ENCODE measurements at regions not wholly inside any gene's neighbourhood (a gene's known extent, or its start where the extent isn't known, plus 50 kb on each side); places are given as distances from the start of the nearest gene placed in this dataset.
"Not testable (repeated sequence)": the region's sequence is repeated elsewhere in the genome, so short reads cannot be mapped to it uniquely, and the experiment has no call there.

DNA sequence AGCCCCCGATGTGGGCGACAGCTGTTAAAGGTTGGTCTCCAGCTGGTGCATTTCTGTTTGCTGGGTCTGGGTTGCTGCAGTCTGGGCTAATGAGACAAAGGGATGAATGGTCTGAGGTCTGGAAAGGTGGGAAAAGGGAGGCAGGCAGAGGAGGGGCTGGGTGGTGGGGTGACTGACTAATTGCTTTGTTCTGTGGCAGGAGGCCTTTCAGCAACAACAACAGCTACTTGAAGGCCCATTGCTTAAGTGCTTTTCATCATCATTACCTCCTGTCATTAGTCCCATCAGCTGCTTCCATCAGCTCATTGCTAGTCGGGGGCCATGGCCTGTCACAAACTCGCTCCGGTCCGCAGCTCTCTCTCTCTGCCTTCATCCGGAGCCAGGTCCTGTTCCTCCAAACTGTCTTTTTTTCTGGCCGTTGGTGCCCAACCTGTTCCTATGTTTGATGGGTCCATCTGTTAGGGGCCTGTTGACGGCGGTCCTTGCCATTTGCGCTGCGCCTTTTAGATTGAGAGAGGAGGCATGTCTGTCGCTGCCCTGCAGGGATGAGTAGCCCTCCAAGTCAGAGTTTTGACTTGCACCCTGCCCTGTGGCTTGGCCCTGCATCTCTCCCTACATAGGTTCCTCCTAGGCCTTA lies 105.6 kb upstream of the PLXNA2 start:
- H3K27ac ChIP-seq (ENCODE audit: low read length): no peak overlapping the region
- 87% methylated on average over 13 of the region's 13 CpGs for WGBS
- DNase-seq (no peak), ATAC-seq (no peak)
- no peaks in the 10 kb centered on the region for H3K27me3 ChIP-seq (ENCODE audit: control insufficient read depth, insufficient read depth)
- H3K4me3 ChIP-seq (ENCODE audit: low read length): no peak overlapping the region
- no peaks in the 10 kb centered on the region for H3K9me3 ChIP-seq (ENCODE audit: control insufficient read depth, low read length)
- H3K4me1 ChIP-seq (ENCODE audit: control insufficient read depth, insufficient read depth, low read length): no peaks in the 10 kb centered on the region
- intact Hi-C loops (cut with DNase I): no loop called here

DNA sequence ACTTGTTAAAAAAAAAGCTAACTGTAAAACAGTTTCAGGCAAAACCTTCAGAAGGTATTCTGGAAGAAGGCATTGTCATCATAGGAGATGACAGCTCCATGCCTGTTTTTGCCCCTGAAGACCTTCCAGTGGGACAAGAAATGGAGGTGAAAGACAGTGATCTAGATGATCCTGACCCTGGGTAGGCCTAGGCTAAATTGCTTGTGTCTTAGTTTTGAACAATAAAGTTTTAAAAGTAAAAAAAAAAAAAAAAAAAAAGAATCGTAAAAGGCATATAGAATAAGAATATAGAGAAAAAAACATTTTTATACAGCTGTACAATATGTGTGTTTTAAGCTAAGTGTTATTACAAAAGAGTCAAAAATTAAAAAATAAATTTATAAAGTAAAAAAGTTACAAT lies 106.6 kb upstream of the PLXNA2 start:
- Histone ChIP-seq H3K4me1 (ENCODE audit: control insufficient read depth, insufficient read depth, low read length) (no peaks in the 10 kb centered on the region), H3K4me3 (ENCODE audit: low read length) (no peak overlapping the region), H3K27me3 (ENCODE audit: control insufficient read depth, insufficient read depth) (no peaks in the 10 kb centered on the region), H3K9me3 (ENCODE audit: control insufficient read depth, low read length) (no peaks in the 10 kb centered on the region), H3K27ac (ENCODE audit: low read length) (no peak overlapping the region)
- intact Hi-C loops (cut with DNase I): no loop called here
- no peak for DNase-seq
- WGBS: 83% methylated on average over 1 of the region's 1 CpG
- ATAC-seq: no peak

- no peaks in the 10 kb centered on the region for H3K27me3 ChIP-seq (ENCODE audit: control insufficient read depth, insufficient read depth)
- no peak for DNase-seq
- no peaks in the 10 kb centered on the region for H3K4me1 ChIP-seq (ENCODE audit: control insufficient read depth, insufficient read depth, low read length)
- H3K27ac ChIP-seq (ENCODE audit: low read length): no peak overlapping the region
- intact Hi-C loops (cut with DNase I): no loop called here
- no peak for ATAC-seq
- no peak overlapping the region for H3K4me3 ChIP-seq (ENCODE audit: low read length)
- no peaks in the 10 kb centered on the region for H3K9me3 ChIP-seq (ENCODE audit: control insufficient read depth, low read length)
- WGBS: 75% methylated on average over 8 of the region's 8 CpGs
These were observed 107.7 kb upstream of the PLXNA2 start for GRCh38 chr1:208351838-208352237.

DNA sequence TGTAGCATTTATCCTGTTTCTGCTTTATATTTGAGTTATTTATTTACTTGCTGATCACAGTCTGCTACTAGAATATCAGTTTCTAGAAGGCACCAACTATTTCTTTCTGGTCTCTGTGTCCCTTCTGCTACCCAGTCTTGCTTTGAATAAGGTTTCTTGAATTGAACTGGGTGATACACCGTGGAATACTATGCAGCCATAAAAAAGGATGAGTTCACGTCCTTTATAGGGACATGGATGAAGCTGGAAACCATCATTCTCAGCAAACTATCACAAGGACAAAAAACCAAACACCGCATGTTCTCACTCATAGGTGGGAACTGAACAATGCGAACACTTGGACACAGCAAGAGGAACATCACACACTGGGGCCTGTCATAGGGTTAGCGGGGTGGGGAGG lies 109.6 kb upstream of the PLXNA2 start:
- 97% methylated on average over 5 of the region's 5 CpGs for WGBS
- not testable (repeated sequence) for ATAC-seq; H3K27me3 ChIP-seq (ENCODE audit: control insufficient read depth, insufficient read depth)

GRCh38 chr1:208357644-208358507 lies 113.7 kb upstream of the PLXNA2 start:
- WGBS: 52% methylated on average over 8 of the region's 8 CpGs
- Histone ChIP-seq H3K4me1 (ENCODE audit: control insufficient read depth, insufficient read depth, low read length) (no peaks in the 10 kb centered on the region), H3K9me3 (ENCODE audit: control insufficient read depth, low read length) (no peaks in the 10 kb centered on the region), H3K4me3 (ENCODE audit: low read length) (no peak overlapping the region), H3K27ac (ENCODE audit: low read length) (no peak overlapping the region), H3K27me3 (ENCODE audit: control insufficient read depth, insufficient read depth) (no peaks in the 10 kb centered on the region)
- DNase-seq (no peak), ATAC-seq (no peak)
- intact Hi-C loops (cut with DNase I): no loop called here

More for the DNA sequence above, 109.6 kb upstream of the PLXNA2 start:
- DNase-seq; H3K4me3 ChIP-seq (ENCODE audit: low read length); H3K4me1 ChIP-seq (ENCODE audit: control insufficient read depth, insufficient read depth, low read length); H3K9me3 ChIP-seq (ENCODE audit: control insufficient read depth, low read length); intact Hi-C loops (cut with DNase I); H3K27ac ChIP-seq (ENCODE audit: low read length): not testable (repeated sequence)

DNA sequence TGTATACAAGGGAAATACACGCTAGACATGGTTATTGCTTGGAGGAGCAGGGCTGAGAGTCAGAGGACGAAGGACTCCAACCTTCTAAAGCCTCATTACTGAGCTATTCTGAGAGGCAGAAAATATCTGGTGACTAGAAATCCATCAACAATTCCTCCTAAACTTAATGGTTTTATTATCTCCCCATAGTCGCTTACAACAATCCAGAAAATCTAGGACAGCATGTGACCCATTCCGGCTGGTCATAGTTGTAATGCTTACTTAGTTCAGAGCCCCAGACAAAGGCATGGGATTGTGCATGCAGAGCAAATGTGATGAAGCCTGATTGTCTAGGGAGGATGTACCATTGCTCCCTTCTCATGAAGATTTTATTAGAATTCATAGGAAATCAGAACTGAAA lies 114.5 kb upstream of the PLXNA2 start:
- Histone ChIP-seq H3K9me3 (ENCODE audit: control insufficient read depth, low read length) (no peaks in the 10 kb centered on the region), H3K27ac (ENCODE audit: low read length) (no peak overlapping the region), H3K4me1 (ENCODE audit: control insufficient read depth, insufficient read depth, low read length) (no peaks in the 10 kb centered on the region), H3K27me3 (ENCODE audit: control insufficient read depth, insufficient read depth) (no peaks in the 10 kb centered on the region), H3K4me3 (ENCODE audit: low read length) (no peak overlapping the region)
- ATAC-seq: no peak
- no peak for DNase-seq
- 70% methylated on average over 4 of the region's 4 CpGs for WGBS
- intact Hi-C loops (cut with DNase I): no loop called here

DNA sequence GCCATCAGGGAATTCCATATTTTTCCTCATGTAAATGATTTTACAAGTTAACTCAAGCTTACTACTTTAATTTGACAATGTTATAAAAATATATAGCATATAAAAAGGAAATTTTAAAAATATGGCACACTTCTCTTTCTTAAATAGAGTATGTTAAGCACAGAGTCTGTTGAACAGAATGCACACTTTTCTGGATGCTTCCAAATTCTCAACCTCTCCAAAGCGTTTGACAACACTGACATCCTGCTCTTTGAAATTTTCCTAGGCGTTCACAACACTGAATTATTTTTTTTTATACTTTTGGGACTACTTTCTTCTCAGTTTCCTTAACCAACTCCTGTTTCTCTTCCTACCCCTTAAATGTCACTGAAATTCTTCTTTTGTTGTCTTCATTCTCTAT lies 117.8 kb upstream of the PLXNA2 start:
- Histone ChIP-seq H3K27ac (ENCODE audit: low read length) (no peak overlapping the region), H3K4me1 (ENCODE audit: control insufficient read depth, insufficient read depth, low read length) (no peaks in the 10 kb centered on the region), H3K9me3 (ENCODE audit: control insufficient read depth, low read length) (no peaks in the 10 kb centered on the region), H3K4me3 (ENCODE audit: low read length) (no peak overlapping the region), H3K27me3 (ENCODE audit: control insufficient read depth, insufficient read depth) (no peaks in the 10 kb centered on the region)
- intact Hi-C loops (cut with DNase I): no loop called here
- ATAC-seq (no peak), DNase-seq (no peak)
- WGBS: 70% methylated on average over 2 of the region's 2 CpGs

DNA sequence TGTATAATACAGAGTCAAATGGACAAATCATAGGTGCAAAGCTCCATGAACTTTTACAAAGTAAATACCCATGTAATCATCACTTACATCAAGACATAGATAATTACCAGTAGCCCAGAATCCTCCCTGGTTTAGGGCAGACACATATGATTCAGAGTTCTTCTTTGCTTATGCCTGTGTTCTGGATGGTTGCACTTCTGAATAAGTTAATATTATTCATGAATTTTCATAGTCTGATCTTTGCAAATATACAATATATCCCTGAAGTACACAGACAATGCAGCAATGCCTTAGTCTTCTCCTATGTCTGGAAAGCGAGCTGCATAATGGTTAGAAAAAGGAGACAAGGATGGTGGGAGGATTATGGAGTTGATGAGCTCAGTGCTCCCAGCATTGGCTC lies 122.4 kb upstream of the PLXNA2 start:
- DNase-seq (no peak), ATAC-seq (no peak)
- Histone ChIP-seq H3K27ac (ENCODE audit: low read length) (no peak overlapping the region), H3K9me3 (ENCODE audit: control insufficient read depth, low read length) (no peaks in the 10 kb centered on the region), H3K4me3 (ENCODE audit: low read length) (no peak overlapping the region), H3K27me3 (ENCODE audit: control insufficient read depth, insufficient read depth) (no peaks in the 10 kb centered on the region), H3K4me1 (ENCODE audit: control insufficient read depth, insufficient read depth, low read length) (no peaks in the 10 kb centered on the region)
- WGBS: 80% methylated on average over 1 of the region's 1 CpG
- intact Hi-C loops (cut with DNase I): no loop called here

DNA sequence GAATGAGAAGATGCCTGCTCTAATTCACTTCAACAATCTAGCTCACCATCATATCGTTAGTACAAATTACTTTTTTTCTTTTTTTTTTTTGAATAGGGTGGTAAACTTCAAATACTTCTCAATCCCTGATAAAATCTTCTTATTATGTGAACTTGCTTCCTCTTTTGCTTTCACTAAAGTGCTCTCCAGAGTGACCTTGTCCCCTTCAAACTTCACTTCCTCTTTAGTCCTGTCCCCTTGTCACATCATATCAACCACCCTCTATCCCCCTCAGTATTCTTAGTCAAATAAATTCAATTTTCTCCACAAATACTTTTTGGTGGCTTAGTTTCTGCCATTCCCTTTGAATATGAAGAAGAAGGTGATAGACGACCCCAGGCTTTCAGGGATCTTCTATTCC lies 124.9 kb upstream of the PLXNA2 start:
- no peak for DNase-seq
- H3K4me3 ChIP-seq (ENCODE audit: low read length): no peak overlapping the region
- H3K4me1 ChIP-seq (ENCODE audit: control insufficient read depth, insufficient read depth, low read length): no peaks in the 10 kb centered on the region
- H3K9me3 ChIP-seq (ENCODE audit: control insufficient read depth, low read length): no peaks in the 10 kb centered on the region
- ATAC-seq: no peak
- no peaks in the 10 kb centered on the region for H3K27me3 ChIP-seq (ENCODE audit: control insufficient read depth, insufficient read depth)
- H3K27ac ChIP-seq (ENCODE audit: low read length): no peak overlapping the region
- intact Hi-C loops (cut with DNase I): no loop called here
- WGBS: 50% methylated on average over 2 of the region's 2 CpGs

DNA sequence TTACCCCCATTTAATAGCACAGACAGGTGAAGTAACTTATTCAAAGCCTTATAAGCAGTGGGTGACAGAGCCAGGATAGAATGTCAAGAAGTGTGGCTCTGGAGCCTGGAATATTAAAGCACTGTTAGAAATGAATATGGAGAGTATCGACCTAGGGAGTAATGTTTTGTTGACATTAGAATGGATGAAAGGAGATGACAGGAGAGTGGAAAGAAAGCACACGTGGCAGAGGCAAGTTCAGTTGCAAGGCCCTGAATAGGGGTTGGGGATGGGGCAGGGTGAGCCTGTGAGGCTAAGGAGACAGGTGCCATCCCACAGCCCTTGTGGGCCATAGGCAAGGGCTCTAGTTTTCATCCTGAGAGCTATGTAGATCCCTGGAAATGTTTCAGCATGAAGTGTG lies 125.5 kb upstream of the PLXNA2 start:
- Histone ChIP-seq H3K27ac (ENCODE audit: low read length) (no peak overlapping the region), H3K27me3 (ENCODE audit: control insufficient read depth, insufficient read depth) (no peaks in the 10 kb centered on the region), H3K4me1 (ENCODE audit: control insufficient read depth, insufficient read depth, low read length) (no peaks in the 10 kb centered on the region), H3K9me3 (ENCODE audit: control insufficient read depth, low read length) (no peaks in the 10 kb centered on the region), H3K4me3 (ENCODE audit: low read length) (no peak overlapping the region)
- intact Hi-C loops (cut with DNase I): no loop called here
- no peak for DNase-seq
- WGBS: 46% methylated on average over 2 of the region's 2 CpGs
- ATAC-seq: no peak

GRCh38 chr1:208374391-208374941 lies 130.3 kb upstream of the PLXNA2 start:
- no peak for DNase-seq
- Histone ChIP-seq H3K4me3 (ENCODE audit: low read length) (no peak overlapping the region), H3K27me3 (ENCODE audit: control insufficient read depth, insufficient read depth) (no peaks in the 10 kb centered on the region), H3K27ac (ENCODE audit: low read length) (no peak overlapping the region), H3K4me1 (ENCODE audit: control insufficient read depth, insufficient read depth, low read length) (no peaks in the 10 kb centered on the region), H3K9me3 (ENCODE audit: control insufficient read depth, low read length) (no peaks in the 10 kb centered on the region)
- peak in 1 of 2 donors; percentile 62 for ATAC-seq
- WGBS: 63% methylated on average over 6 of the region's 6 CpGs
- intact Hi-C loops (cut with DNase I): no loop called here
